GM12878 (cell line): ENCODE measurements at regions not wholly inside any gene's neighbourhood (a gene's known extent, or its start where the extent isn't known, plus 50 kb on each side); places are given as distances from the start of the nearest gene placed in this dataset.

Experiments
- ATAC-seq: fragments of 200-7000 bp; cut with Tn5 transposase; 3 replicates; pipeline ENCODE4 v1.9.1; 2020; ENCODE audit warnings: mild to moderate bottlenecking, moderate library complexity
- BruUV-seq: library from RNA; stranded (reverse); fragments of 400-500 nt; replicated peaks from 2 replicates; lab custom pipeline; 2021; lab: Mats Ljungman, UMichigan
- CTCF ChIA-PET: fragments of 300-600 bp; sonication (Branson Sonifier 250); formaldehyde crosslinking; extraction: SDS; loops from one replicate; lab custom pipeline; 2021; ENCODE audit warnings: inconsistent platforms; lab: Yijun Ruan, JAX
- POLR2A ChIA-PET: fragments of 350-600 bp; formaldehyde crosslinking; extraction: SDS; loops from one replicate; lab custom pipeline; 2021; ENCODE audit warnings: inconsistent platforms; lab: Charles Lee
- RAD21 ChIA-PET: fragments of 300-600 bp; sonication (Branson Sonifier 250); formaldehyde crosslinking; loops from one replicate; lab custom pipeline; 2023; ENCODE audit warnings: antibody characterized with exemption; ENCODE audit not compliant: unreplicated experiment; lab: Charles Lee
- SMC1A ChIA-PET: fragments of 300-600 bp; sonication (Branson Sonifier 250); formaldehyde crosslinking; loops from one replicate; lab custom pipeline; 2023; ENCODE audit not compliant: unreplicated experiment, uncharacterized antibody; lab: Charles Lee
- DNase-seq: peaks from one replicate; pipeline ENCODE4 v3.0.0-alpha.2; 2011; ENCODE audit warnings: low read depth, low spot score
- FAIRE-seq: peaks from 3 replicates; lab custom pipeline; 2011; peaks lifted over from hg19 to GRCh38; lab: Jason Lieb, UNC
- H2AFZ ChIP-seq: 2 replicates; pipeline ENCODE4 v1.6.0; 2011; ENCODE audit warnings: low read depth, low read length, control low read depth; ENCODE audit not compliant: control insufficient read depth
- H3K27ac ChIP-seq: 2 replicates; pipeline ENCODE4 v1.5.1; 2011; ENCODE audit warnings: control low read depth; ENCODE audit not compliant: control insufficient read depth, insufficient read depth
- H3K27me3 ChIP-seq, 2 experiments: replicated peaks in 1 of 2; 2 replicates each; pipeline versions ENCODE4 v1.6.0 to v1.6.1; 2011; ENCODE audit warnings: low read length in 1 of 2; ENCODE audit not compliant: control insufficient read depth in 2 of 2, insufficient read depth in 2 of 2
- H3K36me3 ChIP-seq, 2 experiments: 2 replicates each; pipeline ENCODE4 v1.5.1; 2011; ENCODE audit warnings: low read length in 1 of 2; ENCODE audit not compliant: control insufficient read depth in 2 of 2, insufficient read depth in 2 of 2
- H3K4me1 ChIP-seq: 2 replicates; pipeline ENCODE4 v1.6.1; 2011; ENCODE audit warnings: mild to moderate bottlenecking, low read length, moderate library complexity, mixed read lengths; ENCODE audit not compliant: control insufficient read depth, insufficient read depth
- H3K4me2 ChIP-seq: 2 replicates; pipeline ENCODE4 v1.6.0; 2011; ENCODE audit warnings: control low read depth; ENCODE audit not compliant: control insufficient read depth, insufficient read depth
- H3K4me3 ChIP-seq: fragments of 200-600 bp; sonication (generic); 2 replicates; pipeline ENCODE4 v1.5.1; 2016
- H3K79me2 ChIP-seq: 2 replicates; pipeline ENCODE4 v1.6.0; 2011; ENCODE audit warnings: low read length; ENCODE audit not compliant: control insufficient read depth, insufficient read depth
- H3K9ac ChIP-seq: 2 replicates; pipeline ENCODE4 v1.8.0; 2011; ENCODE audit warnings: low read length, control low read depth, mixed read lengths; ENCODE audit not compliant: control insufficient read depth, insufficient read depth
- H3K9me3 ChIP-seq: replicated peaks from 3 replicates; pipeline ENCODE4 v1.5.1; 2011; ENCODE audit warnings: mild to moderate bottlenecking, low read length; ENCODE audit not compliant: control insufficient read depth, insufficient read depth
- H4K20me1 ChIP-seq: 2 replicates; pipeline ENCODE4 v1.6.0; 2011; ENCODE audit not compliant: control insufficient read depth, insufficient read depth
- BACH1 ChIP-seq: fragments of 450-650 bp; IDR thresholded peaks from 2 replicates; pipeline ENCODE4 v1.6.1; 2017; ENCODE audit warnings: mild to moderate bottlenecking, borderline replicate concordance
- EZH2 ChIP-seq: IDR thresholded peaks from 2 replicates; pipeline ENCODE4 v1.6.1; 2012; ENCODE audit warnings: low read depth, mild to moderate bottlenecking, control low read depth, inconsistent platforms, low read length, borderline replicate concordance; ENCODE audit not compliant: control insufficient read depth
- HDAC2 ChIP-seq: fragments of 200-600 bp; sonication (generic); IDR thresholded peaks from 2 replicates; pipeline ENCODE4 v1.6.1; 2017
- IRF3 ChIP-seq: fragments of 450-650 bp; IDR thresholded peaks from 2 replicates; pipeline ENCODE4 v1.6.1; 2014; ENCODE audit warnings: mild to moderate bottlenecking
- NKRF ChIP-seq: fragments of 450-650 bp; conservative IDR thresholded peaks from 2 replicates; pipeline ENCODE4 v1.6.1; 2017; ENCODE audit warnings: mild to moderate bottlenecking, moderate library complexity
- RELB ChIP-seq: fragments of 450-650 bp; IDR thresholded peaks from 2 replicates; pipeline ENCODE4 v1.6.1; 2017; ENCODE audit warnings: low read depth, mild to moderate bottlenecking, moderate library complexity
- RUNX3 ChIP-seq: IDR thresholded peaks from 2 replicates; pipeline ENCODE4 v1.6.1; 2012; ENCODE audit warnings: low read length, inconsistent platforms
- SKIL ChIP-seq: fragments of 450-650 bp; IDR thresholded peaks from 2 replicates; pipeline ENCODE4 v1.6.1; 2017; ENCODE audit warnings: mild to moderate bottlenecking, low read depth, inconsistent platforms; ENCODE audit not compliant: poor library complexity, severe bottlenecking
- SP1 ChIP-seq: IDR thresholded peaks from one replicate; pipeline ENCODE4 v1.6.1; 2011; ENCODE audit warnings: low read depth, low read length
- SREBF2 ChIP-seq: IDR thresholded peaks from 2 replicates; pipeline ENCODE4 v1.6.1; 2012; ENCODE audit warnings: mild to moderate bottlenecking, low read length
- TAF1 ChIP-seq: IDR thresholded peaks from 2 replicates; pipeline ENCODE4 v1.6.1; 2011; ENCODE audit warnings: mild to moderate bottlenecking, low read depth, low read length, borderline replicate concordance
- TCF3 ChIP-seq: IDR thresholded peaks from 2 replicates; pipeline ENCODE4 v1.6.1; 2012; ENCODE audit warnings: low read depth, mild to moderate bottlenecking, low read length, borderline replicate concordance; ENCODE audit not compliant: insufficient read depth
- USF1 ChIP-seq: IDR thresholded peaks from 2 replicates; pipeline ENCODE4 v1.6.1; 2011; ENCODE audit warnings: borderline replicate concordance, low read depth, mild to moderate bottlenecking, moderate library complexity, mixed read lengths, low read length; ENCODE audit not compliant: insufficient read depth; ENCODE audit errors: extremely low read length
- WRNIP1 ChIP-seq: IDR thresholded peaks from 2 replicates; pipeline ENCODE4 v1.6.1; 2011; ENCODE audit warnings: low read depth, low read length, improper control_type of control experiment, borderline replicate concordance
- YBX1 ChIP-seq: fragments of 450-650 bp; IDR thresholded peaks from 2 replicates; pipeline ENCODE4 v1.6.1; 2016; ENCODE audit warnings: antibody characterized with exemption
- ZBED1 ChIP-seq: IDR thresholded peaks from 2 replicates; pipeline ENCODE4 v1.6.1; 2016; ENCODE audit warnings: borderline replicate concordance
- ZNF24 ChIP-seq: fragments of 450-650 bp; IDR thresholded peaks from 2 replicates; pipeline ENCODE4 v1.6.1; 2017; ENCODE audit warnings: antibody characterized with exemption, mild to moderate bottlenecking
- WGBS: methylation state at CpG from one replicate; pipeline ENCODE4 v1.1.6; 2016; ENCODE audit warnings: low lambda C conversion rate; ENCODE audit not compliant: insufficient replicate concordance, insufficient coverage; ENCODE audit errors: missing lambda C conversion rate; 5-methylcytosine and 5-hydroxymethylcytosine counted together
- in situ Hi-C: fragments of 300-500 bp; cut with MboI; formaldehyde crosslinking; loops from 9 replicates; pipeline ENCODE4 v1.14.3; 2018; ENCODE audit warnings: mixed read lengths
- intact Hi-C: fragments of 100-400 bp; cut with micrococcal nuclease; formaldehyde crosslinking; loops from one replicate; pipeline ENCODE4 v1.14.2; 2022; ENCODE audit not compliant: unreplicated experiment

- Histone ChIP-seq H2AFZ (no peak overlapping the region), H3K36me3 (no peaks in the 10 kb centered on the region), H3K27me3 (no peaks in the 10 kb centered on the region), H3K79me2 (no peaks in the 10 kb centered on the region), H3K4me1 (no peaks in the 10 kb centered on the region), H3K9ac (no peak overlapping the region), H4K20me1 (no peaks in the 10 kb centered on the region), H3K4me3 (no peak overlapping the region), H3K4me2 (no peak overlapping the region), H3K9me3 (no peaks in the 10 kb centered on the region; the same call in 2 of the 3 replicates), H3K27ac (no peak overlapping the region)
- ChIA-PET CTCF (no interaction called here), POLR2A (no interaction called here), RAD21 (no interaction called here), SMC1A (interaction anchor here (1.2 kb wide), 1 partner anchor 18 kb away, joined by 3 read pairs; no protein-coding TSS in a partner anchor)
- no peak for TF ChIP-seq WRNIP1
- TF ChIP-seq BACH1 = no peak
- no peak for TF ChIP-seq EZH2
- no peak for TF ChIP-seq RELB
- TF ChIP-seq SKIL = no peak
- TF ChIP-seq ZBED1 = no peak
- no peak for TF ChIP-seq TAF1
- TF ChIP-seq RUNX3 = no peak
- TF ChIP-seq IRF3 = no peak
- no peak for TF ChIP-seq NKRF
- TF ChIP-seq HDAC2 = no peak
- TF ChIP-seq YBX1 = no peak
- no peak for TF ChIP-seq ZNF24
- no peak for TF ChIP-seq TCF3
- TF ChIP-seq SREBF2 = no peak
- TF ChIP-seq USF1 = no peak
- no peak for TF ChIP-seq SP1
- in situ Hi-C loops = no loop called here
- WGBS = 6% methylated on average over 1 of the region's 1 CpG
- ATAC-seq (no peak), FAIRE-seq (no peak), DNase-seq (no peak)
- BruUV-seq = no TSS peak
- intact Hi-C loops = no loop called here
Observed at GRCh38 chr2:180352620-180353019, 345.5 kb upstream of the CWC22 start.
